Neutrophil (primary cell): ENCODE measurements at regions not wholly inside any gene's neighbourhood (a gene's known extent, or its start where the extent isn't known, plus 50 kb on each side); places are given as distances from the start of the nearest gene placed in this dataset.
"Not testable (repeated sequence)": the region's sequence is repeated elsewhere in the genome, so short reads cannot be mapped to it uniquely, and the experiment has no call there.

Source experiments
- H3K27ac ChIP-seq: fragments of 200-600 bp; sonication (generic); 2 replicates; pipeline ENCODE4 v1.5.1; 2016; ENCODE audit warnings: mild to moderate bottlenecking, moderate library complexity
- H3K27me3 ChIP-seq: fragments of 200-600 bp; sonication (generic); 2 replicates; pipeline ENCODE4 v1.6.0; 2016; ENCODE audit warnings: mild to moderate bottlenecking
- H3K36me3 ChIP-seq: fragments of 200-600 bp; sonication (generic); 2 replicates; pipeline ENCODE4 v1.5.1; 2017
- H3K4me1 ChIP-seq, 2 experiments: fragments of 200-600 bp in 1 of 2; sonication (generic) in 1 of 2; 1 replicate in 1 of 2; 2 replicates in 1 of 2; pipeline versions ENCODE4 v1.5.1 to v1.6.1; 2013 to 2016; ENCODE audit warnings: low read depth in 1 of 2, low read length in 1 of 2, mild to moderate bottlenecking in 1 of 2, moderate library complexity in 1 of 2; ENCODE audit not compliant: control insufficient read depth in 1 of 2, insufficient read depth in 1 of 2
- H3K4me3 ChIP-seq, 2 experiments: fragments of 200-600 bp in 1 of 2; sonication (generic) in 1 of 2; 1 replicate in 1 of 2; 2 replicates in 1 of 2; pipeline ENCODE4 v1.5.1; 2013 to 2016; ENCODE audit warnings: low read depth in 1 of 2, low read length in 1 of 2, mild to moderate bottlenecking in 1 of 2, moderate library complexity in 1 of 2
- H3K9me3 ChIP-seq: fragments of 200-600 bp; sonication (generic); 2 replicates; pipeline ENCODE4 v1.5.1; 2016
- TF ChIP-seq, protein P1 (sequence below): fragments of 200-600 bp; sonication (generic); IDR thresholded peaks from 2 replicates; pipeline ENCODE4 v1.5.1; 2016; ENCODE audit warnings: antibody characterized with exemption

DNA sequence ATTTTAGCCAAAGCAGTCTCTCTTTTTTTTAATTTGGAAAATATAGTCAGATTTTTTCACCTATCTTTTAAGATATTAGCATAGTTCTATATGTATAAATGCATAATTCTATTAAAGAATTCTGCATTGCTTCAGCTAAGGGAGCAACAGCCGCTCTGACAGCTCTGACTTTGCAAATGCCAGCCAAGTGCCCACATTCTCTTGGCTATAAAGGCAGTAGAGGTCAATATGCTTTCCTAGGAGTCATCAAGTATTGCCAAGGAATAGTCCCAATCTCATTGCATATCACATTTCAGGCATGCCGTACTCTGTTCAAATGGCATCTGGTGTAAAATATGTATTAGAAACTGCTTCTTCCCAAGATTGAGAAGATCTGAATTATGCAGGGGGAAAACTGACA, 161.4 kb downstream of the RPLP1 start:
- TF ChIP-seq, protein P1, sequence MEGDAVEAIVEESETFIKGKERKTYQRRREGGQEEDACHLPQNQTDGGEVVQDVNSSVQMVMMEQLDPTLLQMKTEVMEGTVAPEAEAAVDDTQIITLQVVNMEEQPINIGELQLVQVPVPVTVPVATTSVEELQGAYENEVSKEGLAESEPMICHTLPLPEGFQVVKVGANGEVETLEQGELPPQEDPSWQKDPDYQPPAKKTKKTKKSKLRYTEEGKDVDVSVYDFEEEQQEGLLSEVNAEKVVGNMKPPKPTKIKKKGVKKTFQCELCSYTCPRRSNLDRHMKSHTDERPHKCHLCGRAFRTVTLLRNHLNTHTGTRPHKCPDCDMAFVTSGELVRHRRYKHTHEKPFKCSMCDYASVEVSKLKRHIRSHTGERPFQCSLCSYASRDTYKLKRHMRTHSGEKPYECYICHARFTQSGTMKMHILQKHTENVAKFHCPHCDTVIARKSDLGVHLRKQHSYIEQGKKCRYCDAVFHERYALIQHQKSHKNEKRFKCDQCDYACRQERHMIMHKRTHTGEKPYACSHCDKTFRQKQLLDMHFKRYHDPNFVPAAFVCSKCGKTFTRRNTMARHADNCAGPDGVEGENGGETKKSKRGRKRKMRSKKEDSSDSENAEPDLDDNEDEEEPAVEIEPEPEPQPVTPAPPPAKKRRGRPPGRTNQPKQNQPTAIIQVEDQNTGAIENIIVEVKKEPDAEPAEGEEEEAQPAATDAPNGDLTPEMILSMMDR: no peak

GRCh38 chr15:69615736-69616135, 163.1 kb downstream of the RPLP1 start:
- peaks cover 0 to 3% of the 10 kb centered on the region in 2 experiments for H3K4me1 ChIP-seq
- H3K9me3 ChIP-seq: no peaks in the 10 kb centered on the region
- TF ChIP-seq, protein P1: no peak
- H3K36me3 ChIP-seq: no peaks in the 10 kb centered on the region
- no peaks in the 10 kb centered on the region for H3K27me3 ChIP-seq
- no peak overlapping the region for H3K27ac ChIP-seq
- no peak overlapping the region for H3K4me3 ChIP-seq

More for the DNA sequence above, 161.4 kb downstream of the RPLP1 start:
- Histone ChIP-seq H3K36me3 (no peaks in the 10 kb centered on the region), H3K4me1 (peaks cover 6 to 16% of the 10 kb centered on the region in 2 experiments), H3K27me3 (no peaks in the 10 kb centered on the region), H3K4me3 (no peak overlapping the region), H3K27ac (no peak overlapping the region), H3K9me3 (no peaks in the 10 kb centered on the region)

GRCh38 chr15:69616558-69616957, 163.9 kb downstream of the RPLP1 start:
- TF ChIP-seq, protein P1: no peak
- Histone ChIP-seq H3K36me3 (no peaks in the 10 kb centered on the region), H3K9me3 (no peaks in the 10 kb centered on the region), H3K27me3 (no peaks in the 10 kb centered on the region), H3K4me3 (no peak overlapping the region), H3K27ac (no peak overlapping the region), H3K4me1 (no peaks in the 10 kb centered on the region)

DNA sequence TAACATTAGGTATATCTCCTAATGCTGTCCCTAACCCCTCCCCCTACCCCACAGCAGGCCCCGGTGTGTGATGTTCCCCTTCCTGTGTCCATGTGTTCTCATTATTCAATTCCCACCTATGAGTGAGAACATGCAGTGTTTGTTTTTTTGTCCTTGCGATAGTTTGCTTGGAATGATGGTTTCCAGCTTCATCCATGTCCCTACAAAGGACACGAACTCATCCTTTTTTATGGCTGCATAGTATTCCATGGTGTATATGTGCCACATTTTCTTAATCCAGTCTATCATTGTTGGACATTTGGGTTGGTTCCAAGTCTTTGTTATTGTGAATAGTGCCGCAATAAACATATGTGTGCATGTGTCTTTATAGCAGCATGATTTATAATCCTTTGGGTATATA, 164.5 kb downstream of the RPLP1 start:
- not testable (repeated sequence) for H3K4me1 ChIP-seq, H3K36me3 ChIP-seq, H3K4me3 ChIP-seq, H3K27me3 ChIP-seq, H3K27ac ChIP-seq, H3K9me3 ChIP-seq

GRCh38 chr15:69623392-69624154, 171.0 kb downstream of the RPLP1 start:
- Histone ChIP-seq H3K36me3 (no peaks in the 10 kb centered on the region), H3K4me3 (no peak overlapping the region), H3K9me3 (no peaks in the 10 kb centered on the region), H3K4me1 (peaks cover 44 to 49% of the 10 kb centered on the region in 2 experiments), H3K27ac (peak overlapping the region; percentile 90), H3K27me3 (no peaks in the 10 kb centered on the region)
- TF ChIP-seq, protein P1: no peak

DNA sequence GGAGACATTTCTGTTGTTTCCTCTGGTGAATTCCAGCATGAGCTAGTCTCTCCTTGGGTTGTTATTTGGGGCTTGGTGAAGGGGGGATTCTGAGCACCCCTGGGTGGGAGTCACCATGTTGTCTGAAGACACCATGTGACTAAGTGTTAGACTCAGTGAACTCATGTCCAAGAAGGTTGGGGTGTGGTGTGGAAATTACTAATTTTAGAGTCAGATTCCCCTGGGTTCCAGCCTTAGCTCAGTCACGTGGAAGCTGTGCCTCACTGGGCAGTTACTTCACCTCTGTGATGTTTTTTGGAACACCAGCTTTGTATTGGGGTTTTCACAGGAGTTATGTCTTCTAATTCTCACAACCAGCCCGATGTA, 171.5 kb downstream of the RPLP1 start:
- peak overlapping the region in 1 of 2 experiments; percentile 1 for H3K4me3 ChIP-seq
- peak overlapping the region; percentile 90 for H3K27ac ChIP-seq
- peaks cover 44 to 49% of the 10 kb centered on the region in 2 experiments for H3K4me1 ChIP-seq
- H3K36me3 ChIP-seq: no peaks in the 10 kb centered on the region
- H3K9me3 ChIP-seq: no peaks in the 10 kb centered on the region
- no peaks in the 10 kb centered on the region for H3K27me3 ChIP-seq
- TF ChIP-seq, protein P1: no peak
